ENCODE measurements at regions not wholly inside any gene's neighbourhood (a gene's known extent, or its start where the extent isn't known, plus 50 kb on each side); places are given as distances from the start of the nearest gene placed in this dataset.
"Not testable (repeated sequence)": the region's sequence is repeated elsewhere in the genome, so short reads cannot be mapped to it uniquely, and the experiment has no call there.

DNA sequence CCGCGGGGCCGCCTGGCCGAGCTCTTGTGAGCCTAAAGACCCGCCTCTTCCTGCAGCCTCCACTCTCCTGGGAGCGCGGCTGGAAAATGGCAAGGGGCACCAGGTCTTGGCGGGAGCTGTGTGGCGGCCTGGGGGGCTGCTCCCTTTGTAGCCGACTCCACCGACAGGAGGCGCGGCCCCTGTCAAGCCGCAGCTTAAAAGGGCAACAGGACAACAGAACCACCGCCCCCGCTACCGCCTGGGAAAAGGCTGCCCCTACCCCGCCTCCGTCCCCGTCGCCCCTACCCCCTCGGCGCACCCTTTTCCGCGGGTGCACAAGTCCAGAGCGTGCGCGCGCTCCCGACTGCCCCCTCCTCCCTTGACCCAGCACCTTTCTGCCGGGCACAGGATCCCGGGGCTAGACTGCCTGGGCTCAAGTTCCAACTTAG, 60.3 kb downstream of the GOLGA8K start:
- TF ChIP-seq, protein P1, sequence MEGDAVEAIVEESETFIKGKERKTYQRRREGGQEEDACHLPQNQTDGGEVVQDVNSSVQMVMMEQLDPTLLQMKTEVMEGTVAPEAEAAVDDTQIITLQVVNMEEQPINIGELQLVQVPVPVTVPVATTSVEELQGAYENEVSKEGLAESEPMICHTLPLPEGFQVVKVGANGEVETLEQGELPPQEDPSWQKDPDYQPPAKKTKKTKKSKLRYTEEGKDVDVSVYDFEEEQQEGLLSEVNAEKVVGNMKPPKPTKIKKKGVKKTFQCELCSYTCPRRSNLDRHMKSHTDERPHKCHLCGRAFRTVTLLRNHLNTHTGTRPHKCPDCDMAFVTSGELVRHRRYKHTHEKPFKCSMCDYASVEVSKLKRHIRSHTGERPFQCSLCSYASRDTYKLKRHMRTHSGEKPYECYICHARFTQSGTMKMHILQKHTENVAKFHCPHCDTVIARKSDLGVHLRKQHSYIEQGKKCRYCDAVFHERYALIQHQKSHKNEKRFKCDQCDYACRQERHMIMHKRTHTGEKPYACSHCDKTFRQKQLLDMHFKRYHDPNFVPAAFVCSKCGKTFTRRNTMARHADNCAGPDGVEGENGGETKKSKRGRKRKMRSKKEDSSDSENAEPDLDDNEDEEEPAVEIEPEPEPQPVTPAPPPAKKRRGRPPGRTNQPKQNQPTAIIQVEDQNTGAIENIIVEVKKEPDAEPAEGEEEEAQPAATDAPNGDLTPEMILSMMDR (IDR thresholded peaks at IDR 0.05), result not testable (repeated sequence)
- TF ChIP-seq POLR2A (IDR thresholded peaks at IDR 0.05), result not testable (repeated sequence)
